Right atrium auricular region (tissue), 2 donors: ENCODE measurements at regions not wholly inside any gene's neighbourhood (a gene's known extent, or its start where the extent isn't known, plus 50 kb on each side); places are given as distances from the start of the nearest gene placed in this dataset.

Experiments
- DNase-seq: peaks from one replicate; pipeline ENCODE4 v3.0.0-alpha.2; 2019; ENCODE audit warnings: low spot score
- H3K27ac ChIP-seq, 2 donors: fragments of 200-600 bp; sonication (generic); 1 replicate in 1 of 2; 2 replicates in 1 of 2; pipeline ENCODE4 v1.5.1; 2016 to 2019
- H3K27me3 ChIP-seq, 2 donors: fragments of 200-600 bp; sonication (generic); one replicate each; pipeline versions ENCODE4 v1.5.1 to v1.6.0; 2017 to 2019
- H3K36me3 ChIP-seq: fragments of 200-600 bp; sonication (generic); one replicate; pipeline ENCODE4 v1.5.1; 2016
- H3K4me1 ChIP-seq, 2 donors: fragments of 200-600 bp; sonication (generic); one replicate each; pipeline versions ENCODE4 v1.5.1 to v1.6.0; 2017 to 2019
- H3K4me3 ChIP-seq, 2 donors: fragments of 200-600 bp; sonication (generic); 1 replicate in 1 of 2; 2 replicates in 1 of 2; pipeline ENCODE4 v1.5.1; 2017 to 2019; ENCODE audit warnings: mild to moderate bottlenecking in 1 of 2, moderate library complexity in 1 of 2
- H3K9me3 ChIP-seq, 2 donors: fragments of 200-600 bp; sonication (generic); one replicate each; pipeline ENCODE4 v1.5.1; 2019
- CTCF ChIP-seq, 2 donors: fragments of 200-600 bp; sonication (generic); IDR thresholded peaks; one replicate each; pipeline ENCODE4 v1.5.1; 2019; ENCODE audit warnings: antibody characterized with exemption in 2 of 2

- TF ChIP-seq CTCF (IDR thresholded peaks at IDR 0.05) = no peak
- H3K9me3 ChIP-seq = no peaks in the 10 kb centered on the region
- no peaks in the 10 kb centered on the region for H3K27me3 ChIP-seq
- no peaks in the 10 kb centered on the region for H3K4me1 ChIP-seq
- H3K36me3 ChIP-seq = no peaks in the 10 kb centered on the region
- H3K4me3 ChIP-seq = no peak overlapping the region
- H3K27ac ChIP-seq = no peak overlapping the region
- DNase-seq = no peak
Observed at GRCh38 chr3:99049164-99049563, 147.7 kb upstream of the DCBLD2 start.

- no peak for DNase-seq
- Histone ChIP-seq H3K27ac (no peak overlapping the region), H3K4me1 (no peaks in the 10 kb centered on the region), H3K9me3 (peaks cover 0 to 7% of the 10 kb centered on the region in 2 donors), H3K4me3 (no peak overlapping the region), H3K36me3 (no peaks in the 10 kb centered on the region), H3K27me3 (no peaks in the 10 kb centered on the region)
- TF ChIP-seq CTCF (IDR thresholded peaks at IDR 0.05) = no peak
Observed at GRCh38 chr3:99041747-99042146, 140.3 kb upstream of the DCBLD2 start.

GRCh38 chr3:99031778-99032177 is 130.3 kb upstream of the DCBLD2 start:
- no peaks in the 10 kb centered on the region for H3K36me3 ChIP-seq
- no peak overlapping the region for H3K27ac ChIP-seq
- DNase-seq = no peak
- no peak for TF ChIP-seq CTCF (IDR thresholded peaks at IDR 0.05)
- no peak overlapping the region for H3K4me3 ChIP-seq
- no peaks in the 10 kb centered on the region for H3K4me1 ChIP-seq
- H3K9me3 ChIP-seq = peaks cover 0 to 8% of the 10 kb centered on the region in 2 donors
- H3K27me3 ChIP-seq = no peaks in the 10 kb centered on the region

GRCh38 chr3:99023590-99024192 is 122.2 kb upstream of the DCBLD2 start:
- no peaks in the 10 kb centered on the region for H3K36me3 ChIP-seq
- no peaks in the 10 kb centered on the region for H3K4me1 ChIP-seq
- TF ChIP-seq CTCF (IDR thresholded peaks at IDR 0.05) = peak; percentile 19 to 74
- no peak for DNase-seq
- no peaks in the 10 kb centered on the region for H3K27me3 ChIP-seq
- peaks cover 0 to 8% of the 10 kb centered on the region in 2 donors for H3K9me3 ChIP-seq
- H3K4me3 ChIP-seq = no peak overlapping the region
- H3K27ac ChIP-seq = no peak overlapping the region

GRCh38 chr3:99021466-99021865 is 120.0 kb upstream of the DCBLD2 start:
- no peak overlapping the region for H3K4me3 ChIP-seq

More at GRCh38 chr3:99021466-99021865, 120.0 kb upstream of the DCBLD2 start:
- Histone ChIP-seq H3K27me3 (no peaks in the 10 kb centered on the region), H3K27ac (no peak overlapping the region), H3K9me3 (no peaks in the 10 kb centered on the region), H3K36me3 (no peaks in the 10 kb centered on the region), H3K4me1 (no peaks in the 10 kb centered on the region)
- no peak for DNase-seq
- no peak for TF ChIP-seq CTCF (IDR thresholded peaks at IDR 0.05)
